Endodermal cell (in vitro differentiated cells): ENCODE measurements at regions not wholly inside any gene's neighbourhood (a gene's known extent, or its start where the extent isn't known, plus 50 kb on each side); places are given as distances from the start of the nearest gene placed in this dataset.

Experiments
- DNase-seq: peaks from one replicate; pipeline ENCODE4 v3.0.0-alpha.2; 2017
- H3K27ac ChIP-seq: 2 replicates; pipeline ENCODE4 v1.5.1; 2013; ENCODE audit warnings: mild to moderate bottlenecking, low read depth, low read length, moderate library complexity
- H3K27me3 ChIP-seq: 2 replicates; pipeline ENCODE4 v1.6.1; 2013; ENCODE audit warnings: mild to moderate bottlenecking, low read length, moderate library complexity; ENCODE audit not compliant: insufficient read depth, control insufficient read depth, poor library complexity, severe bottlenecking
- H3K36me3 ChIP-seq: 2 replicates; pipeline ENCODE4 v1.7.0; 2013; ENCODE audit warnings: mild to moderate bottlenecking, low read length, moderate library complexity; ENCODE audit not compliant: control insufficient read depth, insufficient read depth
- H3K4me1 ChIP-seq: one replicate; pipeline ENCODE4 v1.7.0; 2013; ENCODE audit warnings: low read length; ENCODE audit not compliant: control insufficient read depth, insufficient read depth
- H3K4me3 ChIP-seq: 2 replicates; pipeline ENCODE4 v1.5.1; 2013; ENCODE audit warnings: mild to moderate bottlenecking, low read length, moderate library complexity
- H3K9ac ChIP-seq: 2 replicates; pipeline ENCODE4 v1.6.1; 2013; ENCODE audit warnings: mild to moderate bottlenecking, low read length, moderate library complexity; ENCODE audit not compliant: poor library complexity, severe bottlenecking; ENCODE audit errors: extremely low read depth
- H3K9me3 ChIP-seq: 2 replicates; pipeline ENCODE4 v1.6.1; 2013; ENCODE audit warnings: mild to moderate bottlenecking, low read length, moderate library complexity; ENCODE audit not compliant: control insufficient read depth
- H3K27ac Mint-ChIP-seq: 2 replicates; pipeline ENCODE4 v1.8.0; 2020; ENCODE audit warnings: mixed read lengths
- H3K27me3 Mint-ChIP-seq: 2 replicates; pipeline ENCODE4 v1.8.0; 2021; ENCODE audit warnings: mild to moderate bottlenecking, mixed read lengths; ENCODE audit not compliant: insufficient read depth
- H3K36me3 Mint-ChIP-seq: 2 replicates; pipeline ENCODE4 v1.8.0; 2020; ENCODE audit warnings: low read depth, mixed read lengths
- H3K4me1 Mint-ChIP-seq: 2 replicates; pipeline ENCODE4 v1.8.0; 2020; ENCODE audit warnings: mixed read lengths
- H3K4me3 Mint-ChIP-seq: 2 replicates; pipeline ENCODE4 v1.8.0; 2020; ENCODE audit warnings: mild to moderate bottlenecking, moderate library complexity, mixed read lengths
- H3K9me3 Mint-ChIP-seq: 2 replicates; pipeline ENCODE4 v1.8.0; 2020; ENCODE audit warnings: mild to moderate bottlenecking, mixed read lengths
- CTCF ChIP-seq: fragments of 200-600 bp; sonication (generic); conservative IDR thresholded peaks from 2 replicates; pipeline ENCODE4 v1.5.0; 2021; ENCODE audit warnings: antibody characterized with exemption, mild to moderate bottlenecking
- WGBS, 2 experiments: methylation state at CpG; one replicate each; pipeline versions ENCODE4 v1.1.5 to v1.1.7; 2013; ENCODE audit warnings: missing lambda C conversion rate in 2 of 2, mixed read lengths in 1 of 2; ENCODE audit not compliant: insufficient coverage in 1 of 2, insufficient read length in 1 of 2; 5-methylcytosine and 5-hydroxymethylcytosine counted together

GRCh38 chr13:61664801-61665705 is 249.4 kb upstream of the PCDH20 start:
- H3K27me3 ChIP-seq, result no peaks in the 10 kb centered on the region
- peak overlapping the region; percentile 44 for H3K27ac Mint-ChIP-seq
- peak; percentile 10 for TF ChIP-seq CTCF
- H3K4me3 ChIP-seq, result no peak overlapping the region
- H3K27ac ChIP-seq, result peak overlapping the region; percentile 13
- H3K4me3 Mint-ChIP-seq, result no peak overlapping the region
- H3K36me3 ChIP-seq, result no peaks in the 10 kb centered on the region
- DNase-seq, result peak; percentile 60
- peaks cover 13% of the 10 kb centered on the region for H3K4me1 ChIP-seq
- WGBS, 2 experiments, result 79 to 82% methylated on average over 6 to 11 of the region's 11 CpGs
- no peaks in the 10 kb centered on the region for H3K9me3 ChIP-seq
- peaks cover 45% of the 10 kb centered on the region for H3K4me1 Mint-ChIP-seq
- H3K27me3 Mint-ChIP-seq, result no peaks in the 10 kb centered on the region
- H3K9me3 Mint-ChIP-seq, result no peaks in the 10 kb centered on the region
- H3K36me3 Mint-ChIP-seq, result no peaks in the 10 kb centered on the region
- H3K9ac ChIP-seq, result no peak overlapping the region

GRCh38 chr13:61654481-61654880 is 238.8 kb upstream of the PCDH20 start:
- Mint-ChIP-seq H3K27ac (no peak overlapping the region), H3K27me3 (no peaks in the 10 kb centered on the region), H3K4me3 (no peak overlapping the region), H3K9me3 (peaks cover 8% of the 10 kb centered on the region), H3K4me1 (no peaks in the 10 kb centered on the region), H3K36me3 (peaks cover 5% of the 10 kb centered on the region)
- WGBS, 2 experiments, result 90 to 100% methylated on average over 2 of the region's 2 CpGs
- Histone ChIP-seq H3K36me3 (no peaks in the 10 kb centered on the region), H3K27ac (no peak overlapping the region), H3K27me3 (no peaks in the 10 kb centered on the region), H3K9ac (no peak overlapping the region), H3K4me1 (no peaks in the 10 kb centered on the region), H3K4me3 (no peak overlapping the region), H3K9me3 (peaks cover 5% of the 10 kb centered on the region)
- no peak for TF ChIP-seq CTCF
- DNase-seq, result no peak

- Histone ChIP-seq H3K36me3 (no peaks in the 10 kb centered on the region), H3K27ac (no peak overlapping the region), H3K27me3 (no peaks in the 10 kb centered on the region), H3K9ac (no peak overlapping the region), H3K9me3 (no peaks in the 10 kb centered on the region), H3K4me1 (no peaks in the 10 kb centered on the region), H3K4me3 (no peak overlapping the region)
- 82 to 86% methylated on average over 2 of the region's 2 CpGs for WGBS, 2 experiments
- H3K27ac Mint-ChIP-seq, result no peak overlapping the region
- H3K27me3 Mint-ChIP-seq, result no peaks in the 10 kb centered on the region
- no peak overlapping the region for H3K4me3 Mint-ChIP-seq
- no peak for DNase-seq
- no peaks in the 10 kb centered on the region for H3K9me3 Mint-ChIP-seq
- TF ChIP-seq CTCF, result no peak
- H3K36me3 Mint-ChIP-seq, result no peaks in the 10 kb centered on the region
- H3K4me1 Mint-ChIP-seq, result no peaks in the 10 kb centered on the region
Measured at GRCh38 chr13:61648547-61648946, 232.9 kb upstream of the PCDH20 start.
